CD8-positive, alpha-beta memory T cell (primary cell): ENCODE measurements at regions not wholly inside any gene's neighbourhood (a gene's known extent, or its start where the extent isn't known, plus 50 kb on each side); places are given as distances from the start of the nearest gene placed in this dataset.
A peak's percentile ranks its signal among the peaks of the same experiment; 100 is the strongest.
"Not testable (repeated sequence)": the region's sequence is repeated elsewhere in the genome, so short reads cannot be mapped to it uniquely, and the experiment has no call there.

Experiments used
- CTCF ChIA-PET: fragments of 350-600 bp; sonication (Branson Sonifier 250); formaldehyde crosslinking; loops from one replicate; lab custom pipeline; 2021; ENCODE audit warnings: antibody characterized with exemption; lab: Charles Lee
- POLR2A ChIA-PET: fragments of 350-600 bp; sonication (Branson Sonifier 250); formaldehyde crosslinking; loops from one replicate; lab custom pipeline; 2021; ENCODE audit warnings: antibody characterized with exemption; lab: Charles Lee
- DNase-seq, 5 donors: peaks; one replicate each; pipeline versions ENCODE4 v3.0.0 to v3.0.0-alpha.2; 2020 to 2022; ENCODE audit warnings: mixed read lengths in 1 of 5
- H3K27ac ChIP-seq: one replicate; pipeline ENCODE4 v1.7.0; 2013; ENCODE audit warnings: low read depth, mild to moderate bottlenecking, low read length, moderate library complexity
- H3K27me3 ChIP-seq: 2 replicates; pipeline ENCODE4 v1.7.0; 2013; ENCODE audit warnings: low read length, mild to moderate bottlenecking; ENCODE audit not compliant: insufficient read depth, poor library complexity, severe bottlenecking
- H3K36me3 ChIP-seq: 2 replicates; pipeline ENCODE4 v1.7.0; 2013; ENCODE audit warnings: mild to moderate bottlenecking, low read length, moderate library complexity; ENCODE audit not compliant: insufficient read depth
- H3K4me1 ChIP-seq: 2 replicates; pipeline ENCODE4 v1.7.0; 2013; ENCODE audit warnings: mild to moderate bottlenecking, low read length, moderate library complexity; ENCODE audit not compliant: insufficient read depth
- H3K4me3 ChIP-seq: 2 replicates; pipeline ENCODE4 v1.7.0; 2013; ENCODE audit warnings: mild to moderate bottlenecking, low read length
- H3K9me3 ChIP-seq: 2 replicates; pipeline ENCODE4 v1.7.0; 2013; ENCODE audit warnings: mild to moderate bottlenecking, low read length
- H3K27ac Mint-ChIP-seq, 8 donors: one replicate each; pipeline ENCODE4 v1.8.0; 2020 to 2021; ENCODE audit warnings: mixed read lengths in 8 of 8, mild to moderate bottlenecking in 6 of 8, inconsistent platforms in 3 of 8, moderate library complexity in 3 of 8
- H3K27me3 Mint-ChIP-seq, 2 donors: one replicate each; pipeline ENCODE4 v1.8.0; 2020 to 2021; ENCODE audit warnings: mixed read lengths in 2 of 2, mild to moderate bottlenecking in 1 of 2, moderate library complexity in 1 of 2
- H3K36me3 Mint-ChIP-seq, 3 donors: one replicate each; pipeline ENCODE4 v1.8.0; 2020 to 2021; ENCODE audit warnings: mixed read lengths in 3 of 3, inconsistent platforms in 1 of 3, mild to moderate bottlenecking in 1 of 3
- H3K4me1 Mint-ChIP-seq, 3 donors: one replicate each; pipeline ENCODE4 v1.8.0; 2020 to 2021; ENCODE audit warnings: mixed read lengths in 3 of 3, inconsistent platforms in 1 of 3, mild to moderate bottlenecking in 1 of 3
- H3K4me3 Mint-ChIP-seq, 7 donors: one replicate each; pipeline ENCODE4 v1.8.0; 2020 to 2021; ENCODE audit warnings: mixed read lengths in 7 of 7, mild to moderate bottlenecking in 6 of 7, moderate library complexity in 4 of 7, inconsistent platforms in 2 of 7
- H3K9me3 Mint-ChIP-seq, 5 donors: one replicate each; pipeline ENCODE4 v1.8.0; 2020 to 2022; ENCODE audit warnings: mixed read lengths in 5 of 5, mild to moderate bottlenecking in 3 of 5, moderate library complexity in 2 of 5, inconsistent platforms in 1 of 5

- CTCF ChIA-PET = no interaction called here
- Histone ChIP-seq H3K36me3 (no peaks in the 10 kb centered on the region), H3K27ac (no peak overlapping the region), H3K9me3 (no peaks in the 10 kb centered on the region), H3K4me1 (no peaks in the 10 kb centered on the region), H3K4me3 (no peak overlapping the region), H3K27me3 (no peaks in the 10 kb centered on the region)
- no peak overlapping the region for H3K27ac Mint-ChIP-seq
- peaks cover 0 to 2% (median 0%) of the 10 kb centered on the region in 5 donors for H3K9me3 Mint-ChIP-seq
- peaks cover 0 to 5% (median 1%) of the 10 kb centered on the region in 3 donors for H3K36me3 Mint-ChIP-seq
- peaks cover 0 to 4% of the 10 kb centered on the region in 2 donors for H3K27me3 Mint-ChIP-seq
- no peak for DNase-seq
- POLR2A ChIA-PET = interaction anchor here (0.5 kb wide), 1 partner anchor 160 kb away, joined by 3 read pairs; no protein-coding TSS in a partner anchor
- no peak overlapping the region for H3K4me3 Mint-ChIP-seq
- H3K4me1 Mint-ChIP-seq = no peaks in the 10 kb centered on the region
These were observed 341.8 kb downstream of the RAP2B start for GRCh38 chr3:153503873-153504272.

- H3K4me3 ChIP-seq, H3K36me3 Mint-ChIP-seq, CTCF ChIA-PET, H3K27me3 ChIP-seq, H3K9me3 ChIP-seq, POLR2A ChIA-PET, H3K27ac ChIP-seq, H3K9me3 Mint-ChIP-seq, H3K36me3 ChIP-seq, H3K4me1 Mint-ChIP-seq, H3K27me3 Mint-ChIP-seq, H3K27ac Mint-ChIP-seq, H3K4me1 ChIP-seq, H3K4me3 Mint-ChIP-seq, DNase-seq: not testable (repeated sequence)
These were observed 344.2 kb downstream of the RAP2B start for GRCh38 chr3:153506205-153506604.

GRCh38 chr3:153506686-153507085 lies 344.7 kb downstream of the RAP2B start:
- H3K27ac ChIP-seq, H3K4me3 Mint-ChIP-seq, H3K9me3 Mint-ChIP-seq, POLR2A ChIA-PET, CTCF ChIA-PET, H3K4me3 ChIP-seq, H3K36me3 Mint-ChIP-seq, H3K4me1 ChIP-seq, H3K27me3 Mint-ChIP-seq, H3K4me1 Mint-ChIP-seq, DNase-seq, H3K36me3 ChIP-seq, H3K9me3 ChIP-seq, H3K27ac Mint-ChIP-seq, H3K27me3 ChIP-seq: not testable (repeated sequence)

GRCh38 chr3:153513236-153513635 lies 351.2 kb downstream of the RAP2B start:
- peaks cover 0 to 4% (median 2%) of the 10 kb centered on the region in 3 donors for H3K4me1 Mint-ChIP-seq
- peaks cover 0 to 8% (median 8%) of the 10 kb centered on the region in 5 donors for H3K9me3 Mint-ChIP-seq
- H3K4me3 Mint-ChIP-seq = no peak overlapping the region
- Histone ChIP-seq H3K36me3 (no peaks in the 10 kb centered on the region), H3K27me3 (no peaks in the 10 kb centered on the region), H3K4me1 (no peaks in the 10 kb centered on the region), H3K27ac (no peak overlapping the region), H3K9me3 (no peaks in the 10 kb centered on the region), H3K4me3 (no peak overlapping the region)
- H3K27me3 Mint-ChIP-seq = no peaks in the 10 kb centered on the region
- H3K36me3 Mint-ChIP-seq = peaks cover 0 to 8% (median 0%) of the 10 kb centered on the region in 3 donors
- H3K27ac Mint-ChIP-seq = peak overlapping the region in 1 of 8 donors; percentile 28
- ChIA-PET POLR2A (no interaction called here), CTCF (interaction anchor here (1.3 to 1.5 kb wide), 3 partner anchors 111 to 255 kb away, joined by 3 to 6 read pairs (median 5); no protein-coding TSS in a partner anchor)
- DNase-seq = peak in 2 of 5 donors; percentile 1 to 3

- H3K4me3 Mint-ChIP-seq = no peak overlapping the region
- H3K9me3 ChIP-seq = no peaks in the 10 kb centered on the region
- H3K9me3 Mint-ChIP-seq = peaks cover 7 to 18% (median 17%) of the 10 kb centered on the region in 5 donors
- H3K36me3 Mint-ChIP-seq = peaks cover 0 to 22% (median 0%) of the 10 kb centered on the region in 3 donors
- H3K27ac Mint-ChIP-seq = no peak overlapping the region
- ChIA-PET POLR2A (no interaction called here), CTCF (no interaction called here)
- no peak for DNase-seq
- no peaks in the 10 kb centered on the region for H3K4me1 Mint-ChIP-seq
- no peaks in the 10 kb centered on the region for H3K27me3 ChIP-seq
- H3K27me3 Mint-ChIP-seq = peaks cover 1 to 24% of the 10 kb centered on the region in 2 donors
- H3K27ac ChIP-seq = no peak overlapping the region
- no peaks in the 10 kb centered on the region for H3K4me1 ChIP-seq
- H3K4me3 ChIP-seq = no peak overlapping the region
- H3K36me3 ChIP-seq = no peaks in the 10 kb centered on the region
These were observed 366.4 kb downstream of the RAP2B start for GRCh38 chr3:153528473-153528872.

- ChIA-PET CTCF (no interaction called here), POLR2A (no interaction called here)
- Mint-ChIP-seq H3K27ac (no peak overlapping the region), H3K27me3 (peaks cover 0 to 2% of the 10 kb centered on the region in 2 donors), H3K4me3 (no peak overlapping the region), H3K4me1 (no peaks in the 10 kb centered on the region), H3K36me3 (peaks cover 0 to 3% (median 0%) of the 10 kb centered on the region in 3 donors), H3K9me3 (peaks cover 0 to 1% (median 0%) of the 10 kb centered on the region in 5 donors)
- no peaks in the 10 kb centered on the region for H3K36me3 ChIP-seq
- no peak overlapping the region for H3K27ac ChIP-seq
- H3K27me3 ChIP-seq = no peaks in the 10 kb centered on the region
- H3K9me3 ChIP-seq = no peaks in the 10 kb centered on the region
- H3K4me1 ChIP-seq = no peaks in the 10 kb centered on the region
- DNase-seq = no peak
- no peak overlapping the region for H3K4me3 ChIP-seq
These were observed 377.2 kb downstream of the RAP2B start for GRCh38 chr3:153539263-153539662.

- Histone ChIP-seq H3K27ac (no peak overlapping the region), H3K36me3 (no peaks in the 10 kb centered on the region), H3K27me3 (no peaks in the 10 kb centered on the region), H3K4me1 (no peaks in the 10 kb centered on the region), H3K9me3 (no peaks in the 10 kb centered on the region), H3K4me3 (no peak overlapping the region)
- Mint-ChIP-seq H3K4me1 (no peaks in the 10 kb centered on the region), H3K36me3 (peaks cover 0 to 4% (median 0%) of the 10 kb centered on the region in 3 donors), H3K4me3 (no peak overlapping the region), H3K27ac (no peak overlapping the region), H3K9me3 (peaks cover 0 to 1% (median 0%) of the 10 kb centered on the region in 5 donors), H3K27me3 (no peaks in the 10 kb centered on the region)
- DNase-seq = no peak
- POLR2A ChIA-PET = no interaction called here
- CTCF ChIA-PET = no interaction called here
These were observed 383.4 kb downstream of the RAP2B start for GRCh38 chr3:153545471-153545870.

GRCh38 chr3:153547970-153548369 lies 385.9 kb downstream of the RAP2B start:
- no peaks in the 10 kb centered on the region for H3K36me3 ChIP-seq
- ChIA-PET CTCF (no interaction called here), POLR2A (no interaction called here)
- no peaks in the 10 kb centered on the region for H3K4me1 ChIP-seq
- H3K4me3 Mint-ChIP-seq = no peak overlapping the region
- H3K27ac ChIP-seq = no peak overlapping the region
- H3K9me3 ChIP-seq = no peaks in the 10 kb centered on the region
- H3K27me3 ChIP-seq = no peaks in the 10 kb centered on the region
- peaks cover 2 to 6% (median 4%) of the 10 kb centered on the region in 3 donors for H3K4me1 Mint-ChIP-seq
- peaks cover 0 to 4% (median 0%) of the 10 kb centered on the region in 3 donors for H3K36me3 Mint-ChIP-seq
- no peak overlapping the region for H3K4me3 ChIP-seq
- peaks cover 0 to 1% (median 0%) of the 10 kb centered on the region in 5 donors for H3K9me3 Mint-ChIP-seq
- DNase-seq = no peak
- H3K27ac Mint-ChIP-seq = no peak overlapping the region
- no peaks in the 10 kb centered on the region for H3K27me3 Mint-ChIP-seq
